NCI-H1694 treated with DMSO at 0.1 percent for 48 hours (cell line): ENCODE measurements at regions not wholly inside any gene's neighbourhood (a gene's known extent, or its start where the extent isn't known, plus 50 kb on each side); places are given as distances from the start of the nearest gene placed in this dataset.

Experiments
- DNase-seq: peaks from one replicate; lab custom pipeline; 2025; lab: John Stamatoyannopoulos, UW

GRCh38 chr1:115893545-115893944, 52.6 kb upstream of the NHLH2 start:
- no peak for DNase-seq

GRCh38 chr1:115898020-115898419, 57.1 kb upstream of the NHLH2 start:
- no peak for DNase-seq

GRCh38 chr1:115900856-115901255, 59.9 kb upstream of the NHLH2 start:
- no peak for DNase-seq

GRCh38 chr1:115906627-115907026, 65.7 kb upstream of the NHLH2 start:
- no peak for DNase-seq

GRCh38 chr1:115907092-115907491, 66.2 kb upstream of the NHLH2 start:
- no peak for DNase-seq

- DNase-seq, result peak; percentile 53
Measured at GRCh38 chr1:115908565-115909274, 67.6 kb upstream of the SLC22A15 start.

- DNase-seq, result no peak
Measured at GRCh38 chr1:115910231-115910630, 66.1 kb upstream of the SLC22A15 start.

- peak; percentile 26 for DNase-seq
Measured at GRCh38 chr1:115911294-115911693, 65.0 kb upstream of the SLC22A15 start.

- DNase-seq, result no peak
Measured at GRCh38 chr1:115912116-115912515, 64.2 kb upstream of the SLC22A15 start.

- DNase-seq, result no peak
Measured at GRCh38 chr1:115922801-115923200, 53.5 kb upstream of the SLC22A15 start.

- DNase-seq, result no peak
Measured at GRCh38 chr1:115924770-115925169, 51.5 kb upstream of the SLC22A15 start.

GRCh38 chr1:115925467-115925866, 50.8 kb upstream of the SLC22A15 start:
- DNase-seq, result no peak
